ENCODE measurements at regions not wholly inside any gene's neighbourhood (a gene's known extent, or its start where the extent isn't known, plus 50 kb on each side); places are given as distances from the start of the nearest gene placed in this dataset.

DNA sequence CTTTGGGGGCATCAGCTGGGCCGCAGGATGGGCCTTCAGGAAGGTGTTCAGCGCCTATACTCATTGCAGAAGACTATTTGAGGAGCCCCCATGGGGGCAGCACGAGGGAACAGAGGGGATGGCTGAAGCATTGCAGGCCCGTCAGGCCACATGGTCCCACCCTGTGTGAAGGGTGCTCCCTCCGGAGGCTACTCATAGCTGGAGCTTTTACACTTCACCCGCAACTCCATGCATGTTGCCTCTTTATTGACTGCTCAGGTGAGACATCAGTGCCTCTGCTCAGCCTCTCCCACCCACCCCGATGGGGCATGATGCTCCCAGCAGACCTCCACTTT is 1500.9 kb downstream of the TBC1D22A start:
- no peak for TF ChIP-seq POU2F2 (IDR thresholded peaks at IDR 0.05; ENCODE audit: low read depth, low read length)
- no peak for TF ChIP-seq POLR2AphosphoS5 (IDR thresholded peaks at IDR 0.05; ENCODE audit: low read depth, low read length)
- TF ChIP-seq POLR2A (IDR thresholded peaks at IDR 0.05; ENCODE audit: low read depth, low read length): no peak
- no peak for TF ChIP-seq TAF1 (IDR thresholded peaks at IDR 0.05; ENCODE audit: low read depth, low read length)

Data from GM12891 (cell line).